ENCODE measurements at regions not wholly inside any gene's neighbourhood (a gene's known extent, or its start where the extent isn't known, plus 50 kb on each side); places are given as distances from the start of the nearest gene placed in this dataset.

GRCh38 chr16:85457366-85457765, 155.8 kb upstream of the GSE1 start:
- TF ChIP-seq CTCF (IDR thresholded peaks at IDR 0.05) (no peak), POLR2A (IDR thresholded peaks at IDR 0.05) (no peak)
